Fibroblast of mammary gland (primary cell): ENCODE measurements at regions not wholly inside any gene's neighbourhood (a gene's known extent, or its start where the extent isn't known, plus 50 kb on each side); places are given as distances from the start of the nearest gene placed in this dataset.

Experiments
- DNase-seq: peaks from one replicate; pipeline ENCODE4 v3.0.0-alpha.2; 2010; ENCODE audit warnings: low read depth
- H3K4me3 ChIP-seq: 2 replicates; pipeline ENCODE4 v1.5.1; 2011; ENCODE audit warnings: low read depth, mild to moderate bottlenecking, low read length, moderate library complexity; ENCODE audit not compliant: control insufficient read depth
- CTCF ChIP-seq: conservative IDR thresholded peaks from 2 replicates; pipeline ENCODE4 v1.5.1; 2011; ENCODE audit warnings: low read depth, low read length, inconsistent platforms; ENCODE audit not compliant: control insufficient read depth, insufficient read depth

DNA sequence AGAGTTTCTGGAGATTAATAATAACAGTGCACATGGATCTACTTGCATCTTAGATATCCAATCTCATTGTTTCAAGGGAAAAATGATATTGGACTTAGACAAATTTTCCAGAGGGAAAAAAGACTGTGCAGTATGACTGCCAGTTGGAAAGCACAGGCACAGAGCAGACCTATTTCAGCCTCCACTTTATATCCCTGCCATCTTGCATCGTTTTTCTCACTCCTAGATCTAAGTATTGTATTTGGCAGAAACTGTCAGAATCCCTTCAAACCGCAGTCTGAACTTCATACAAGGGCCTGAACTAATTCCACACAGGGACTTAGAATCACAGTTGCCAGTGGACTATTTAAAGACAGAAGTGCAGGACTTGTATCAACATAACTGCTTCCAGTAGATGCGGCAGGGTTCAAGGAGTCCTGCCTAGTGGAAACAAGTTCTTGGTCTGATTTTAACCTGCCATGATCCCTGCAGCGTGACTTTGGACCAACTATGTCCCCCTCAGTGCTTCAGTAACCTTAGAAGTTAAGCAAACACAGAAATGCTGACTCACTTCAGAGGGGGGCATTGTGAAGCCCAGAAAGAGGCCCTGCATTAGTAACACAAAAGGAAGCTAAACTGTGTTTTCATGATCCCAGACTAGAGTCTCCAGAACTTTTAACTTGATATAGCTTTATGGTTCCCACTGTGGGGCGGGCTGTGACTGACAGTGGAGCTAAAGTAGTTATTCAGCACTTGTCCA, 95.7 kb upstream of the PALS2 start:
- no peak for TF ChIP-seq CTCF
- H3K4me3 ChIP-seq: no peak overlapping the region
- peak; percentile 89 for DNase-seq

- no peak overlapping the region for H3K4me3 ChIP-seq
- DNase-seq: no peak
- no peak for TF ChIP-seq CTCF
These were observed 95.1 kb upstream of the PALS2 start for GRCh38 chr7:24478137-24478655.

DNA sequence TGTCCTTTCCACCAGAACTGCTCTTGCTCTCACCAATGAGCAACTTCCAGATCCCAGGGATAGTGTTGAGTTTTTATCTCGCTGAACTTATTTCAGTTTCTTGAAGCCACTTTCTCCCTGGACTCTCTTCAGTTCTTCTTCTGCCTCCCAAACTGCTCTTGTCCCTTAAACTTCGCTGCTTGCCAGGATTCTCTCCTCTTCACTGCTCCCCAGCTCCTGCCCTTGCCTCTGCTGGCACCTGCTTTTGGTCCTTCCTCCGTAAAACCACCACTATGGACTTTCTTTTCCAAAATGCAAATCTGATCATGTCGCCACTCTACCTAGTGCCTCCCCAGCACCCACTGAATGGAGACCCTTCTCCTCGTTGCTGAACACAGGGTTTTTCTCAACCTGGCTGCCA, 92.8 kb upstream of the PALS2 start:
- no peak for TF ChIP-seq CTCF
- no peak for DNase-seq
- no peak overlapping the region for H3K4me3 ChIP-seq

GRCh38 chr7:24483804-24484203, 89.4 kb upstream of the PALS2 start:
- H3K4me3 ChIP-seq: no peak overlapping the region
- no peak for TF ChIP-seq CTCF
- DNase-seq: no peak

DNA sequence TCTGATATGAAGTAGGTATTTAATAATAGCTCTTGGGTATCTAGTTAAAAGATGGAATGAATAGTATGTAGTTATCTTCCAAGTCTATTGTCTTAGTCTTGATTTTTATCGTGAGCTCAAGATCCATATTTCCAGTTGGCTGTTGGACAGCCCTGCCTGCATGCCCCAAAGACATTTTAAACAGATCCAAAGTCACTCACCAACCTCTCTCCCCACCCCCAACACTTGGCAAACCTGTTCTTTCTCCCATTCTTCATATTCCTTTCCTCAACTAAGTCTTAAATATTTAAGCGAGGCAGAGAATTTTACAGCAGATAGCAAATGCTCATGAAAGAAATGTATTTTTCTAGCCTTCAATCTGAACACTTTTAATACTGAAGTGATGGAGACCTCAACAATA, 80.7 kb upstream of the PALS2 start:
- no peak for TF ChIP-seq CTCF
- no peak for DNase-seq

DNA sequence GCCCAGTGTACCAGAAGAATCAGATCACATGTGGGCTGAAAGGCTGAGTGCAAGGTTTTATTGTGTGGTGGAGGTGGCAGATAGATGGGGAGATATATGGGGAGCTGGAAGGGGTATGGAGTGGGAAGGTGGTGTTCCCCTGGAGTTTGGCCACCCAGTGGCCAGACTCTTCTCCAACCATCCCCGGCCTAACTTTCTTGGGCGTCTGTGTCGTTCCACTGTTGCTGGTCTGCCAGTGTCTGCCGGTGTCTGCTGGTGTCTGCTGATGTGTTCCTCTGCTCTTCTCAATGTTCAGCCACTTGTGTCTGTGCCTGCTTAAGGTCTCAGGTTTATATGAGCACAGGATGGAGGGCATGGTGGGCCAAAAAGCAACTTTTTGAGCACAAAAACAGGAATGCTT, 78.4 kb upstream of the PALS2 start:
- TF ChIP-seq CTCF: no peak
- no peak for DNase-seq
- no peak overlapping the region for H3K4me3 ChIP-seq

More for the DNA sequence above, 80.7 kb upstream of the PALS2 start:
- no peak overlapping the region for H3K4me3 ChIP-seq
